ENCODE measurements at regions not wholly inside any gene's neighbourhood (a gene's known extent, or its start where the extent isn't known, plus 50 kb on each side); places are given as distances from the start of the nearest gene placed in this dataset.

DNA sequence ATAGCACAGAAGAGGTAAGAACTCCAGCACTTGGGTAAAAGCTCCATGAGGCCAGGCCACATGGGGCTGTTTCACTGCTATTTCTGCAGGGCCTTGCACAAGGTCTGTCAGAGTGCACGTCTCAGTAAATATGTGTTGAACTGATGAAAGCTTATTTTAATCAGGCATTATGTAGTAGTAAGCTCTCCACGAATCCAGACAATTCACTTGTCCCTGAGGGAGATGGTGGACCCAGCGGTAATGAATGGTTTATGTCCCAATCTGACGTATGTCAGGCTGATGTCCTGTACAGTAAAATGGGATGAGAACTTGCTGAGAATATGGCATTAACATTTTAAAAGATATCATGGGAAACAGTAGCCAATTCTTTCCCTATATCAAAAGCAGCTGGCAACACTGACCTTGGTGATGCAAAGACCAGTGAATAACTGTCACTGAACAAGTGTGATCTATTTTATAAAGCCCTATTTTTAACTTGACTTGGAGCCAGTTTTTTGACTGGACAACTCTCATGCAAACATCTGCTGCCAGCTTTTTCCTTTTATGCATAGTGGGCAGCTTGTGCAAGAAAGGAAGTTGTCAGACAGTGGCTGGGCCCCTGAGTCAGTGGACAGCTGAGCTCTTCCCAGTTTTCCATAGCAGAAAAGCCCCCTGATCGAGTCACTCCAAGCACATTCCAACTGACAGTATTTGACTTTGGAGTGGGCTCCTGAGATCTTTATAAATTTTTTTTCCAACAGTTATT is 519.8 kb upstream of the MDFIC2 start:
- H3K4me1 ChIP-seq (ENCODE audit: control insufficient read depth in 2 of 2, insufficient read depth in 1 of 2, low read depth in 1 of 2, low read length in 2 of 2) = no peaks in the 10 kb centered on the region
- H3K14ac ChIP-seq (ENCODE audit: low read length) = no peak overlapping the region
- H3K9ac ChIP-seq (ENCODE audit: low read depth, low read length, poor library complexity) = no peak overlapping the region
- no peak overlapping the region for H3K18ac ChIP-seq (ENCODE audit: low read length)
- peaks cover 0 to 1% of the 10 kb centered on the region in 2 donors for H3K9me3 ChIP-seq (replicated peaks in 1 of 2; ENCODE audit: control insufficient read depth in 2 of 2, insufficient read depth in 1 of 2, low read depth in 1 of 2, low read length in 2 of 2)
- H3K27ac ChIP-seq (replicated peaks; ENCODE audit: low read length) = no peak overlapping the region
- H2AK5ac ChIP-seq (ENCODE audit: low read depth, low read length) = no peak overlapping the region
- H3K23ac ChIP-seq (ENCODE audit: low read depth, low read length, poor library complexity) = no peak overlapping the region
- no peak overlapping the region for H2BK15ac ChIP-seq (ENCODE audit: low read length)
- H2BK12ac ChIP-seq (ENCODE audit: low read length) = no peak overlapping the region
- H4K91ac ChIP-seq (ENCODE audit: low read depth, low read length, poor library complexity) = no peak overlapping the region
- no peaks in the 10 kb centered on the region for H3K79me1 ChIP-seq (ENCODE audit: low read depth, low read length)
- DNase-seq (ENCODE audit: low spot score) = no peak
- no peak overlapping the region for H3K4me2 ChIP-seq (ENCODE audit: insufficient read depth, low read length, poor library complexity, severe bottlenecking)
- no peak overlapping the region for H2AFZ ChIP-seq (ENCODE audit: low read length)
- no peak overlapping the region for H2BK120ac ChIP-seq (ENCODE audit: low read depth, low read length)
- H3K27me3 ChIP-seq (ENCODE audit: control insufficient read depth in 3 of 3, insufficient read depth in 3 of 3, low read depth in 1 of 3, low read length in 3 of 3) = no peaks in the 10 kb centered on the region
- no peak overlapping the region for H4K8ac ChIP-seq (ENCODE audit: low read depth, low read length)
- no peaks in the 10 kb centered on the region for H3K36me3 ChIP-seq (replicated peaks in 1 of 2; ENCODE audit: control insufficient read depth in 2 of 2, insufficient read depth in 2 of 2, low read length in 2 of 2)
- no CpG with 5 or more reads among the region's 5 CpGs for WGBS, 2 donors (ENCODE audit: extremely low coverage in 2 of 2, insufficient read length in 2 of 2, insufficient replicate concordance in 1 of 2)
- no peak overlapping the region for H3K4ac ChIP-seq (ENCODE audit: low read length)
- H3K4me3 ChIP-seq (ENCODE audit: low read length in 2 of 2) = no peak overlapping the region
- H2BK5ac ChIP-seq (ENCODE audit: low read length) = no peak overlapping the region

DNA sequence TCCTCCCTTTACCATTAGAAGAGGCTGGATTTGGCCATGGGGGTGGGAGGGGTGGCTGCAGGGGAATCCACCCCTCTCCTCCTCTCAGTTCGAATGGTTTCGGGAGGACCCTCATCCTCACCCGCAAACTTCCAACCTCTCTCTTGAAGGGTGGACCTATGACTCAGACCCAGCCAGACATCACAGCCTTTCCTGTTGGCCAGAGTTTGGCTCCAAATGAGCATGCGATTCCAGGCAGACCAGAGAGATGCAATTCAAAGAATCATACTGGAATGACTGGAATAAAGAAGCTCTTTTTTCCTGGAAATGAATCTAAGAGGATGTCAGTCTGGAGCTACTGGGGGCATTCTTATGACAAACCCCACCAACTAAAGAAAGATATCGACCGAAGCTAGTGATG is 516.7 kb upstream of the MDFIC2 start:
- Histone ChIP-seq H3K4me3 (ENCODE audit: low read length in 2 of 2) (no peak overlapping the region), H3K27me3 (ENCODE audit: control insufficient read depth in 3 of 3, insufficient read depth in 3 of 3, low read depth in 1 of 3, low read length in 3 of 3) (no peaks in the 10 kb centered on the region), H3K4ac (ENCODE audit: low read length) (no peak overlapping the region), H2BK15ac (ENCODE audit: low read length) (no peak overlapping the region), H3K4me2 (ENCODE audit: insufficient read depth, low read length, poor library complexity, severe bottlenecking) (no peak overlapping the region), H3K18ac (ENCODE audit: low read length) (no peak overlapping the region), H3K4me1 (ENCODE audit: control insufficient read depth in 2 of 2, insufficient read depth in 1 of 2, low read depth in 1 of 2, low read length in 2 of 2) (no peaks in the 10 kb centered on the region), H4K8ac (ENCODE audit: low read depth, low read length) (no peak overlapping the region), H3K79me1 (ENCODE audit: low read depth, low read length) (no peaks in the 10 kb centered on the region), H4K91ac (ENCODE audit: low read depth, low read length, poor library complexity) (no peak overlapping the region), H3K9ac (ENCODE audit: low read depth, low read length, poor library complexity) (no peak overlapping the region), H2AK5ac (ENCODE audit: low read depth, low read length) (no peak overlapping the region), H2AFZ (ENCODE audit: low read length) (no peak overlapping the region), H3K9me3 (replicated peaks in 1 of 2; ENCODE audit: control insufficient read depth in 2 of 2, insufficient read depth in 1 of 2, low read depth in 1 of 2, low read length in 2 of 2) (no peaks in the 10 kb centered on the region), H3K36me3 (replicated peaks in 1 of 2; ENCODE audit: control insufficient read depth in 2 of 2, insufficient read depth in 2 of 2, low read length in 2 of 2) (no peaks in the 10 kb centered on the region), H2BK12ac (ENCODE audit: low read length) (no peak overlapping the region), H3K27ac (replicated peaks; ENCODE audit: low read length) (no peak overlapping the region), H3K14ac (ENCODE audit: low read length) (no peak overlapping the region), H3K23ac (ENCODE audit: low read depth, low read length, poor library complexity) (no peak overlapping the region), H2BK5ac (ENCODE audit: low read length) (no peak overlapping the region), H2BK120ac (ENCODE audit: low read depth, low read length) (no peak overlapping the region)
- no peak for DNase-seq (ENCODE audit: low spot score)
- WGBS, 2 donors (ENCODE audit: extremely low coverage in 2 of 2, insufficient read length in 2 of 2, insufficient replicate concordance in 1 of 2) = no CpG with 5 or more reads among the region's 6 CpGs

GRCh38 chr3:70824773-70825172 is 512.3 kb upstream of the MDFIC2 start:
- Histone ChIP-seq H2BK12ac (ENCODE audit: low read length) (no peak overlapping the region), H3K14ac (ENCODE audit: low read length) (no peak overlapping the region), H2BK15ac (ENCODE audit: low read length) (no peak overlapping the region), H3K9ac (ENCODE audit: low read depth, low read length, poor library complexity) (no peak overlapping the region), H2AK5ac (ENCODE audit: low read depth, low read length) (no peak overlapping the region), H3K4ac (ENCODE audit: low read length) (no peak overlapping the region), H3K18ac (ENCODE audit: low read length) (no peak overlapping the region), H3K23ac (ENCODE audit: low read depth, low read length, poor library complexity) (no peak overlapping the region), H4K8ac (ENCODE audit: low read depth, low read length) (no peak overlapping the region), H3K4me2 (ENCODE audit: insufficient read depth, low read length, poor library complexity, severe bottlenecking) (no peak overlapping the region), H3K9me3 (replicated peaks in 1 of 2; ENCODE audit: control insufficient read depth in 2 of 2, insufficient read depth in 1 of 2, low read depth in 1 of 2, low read length in 2 of 2) (no peaks in the 10 kb centered on the region), H3K4me1 (ENCODE audit: control insufficient read depth in 2 of 2, insufficient read depth in 1 of 2, low read depth in 1 of 2, low read length in 2 of 2) (no peaks in the 10 kb centered on the region), H3K4me3 (ENCODE audit: low read length in 2 of 2) (no peak overlapping the region), H3K36me3 (replicated peaks in 1 of 2; ENCODE audit: control insufficient read depth in 2 of 2, insufficient read depth in 2 of 2, low read length in 2 of 2) (no peaks in the 10 kb centered on the region), H4K91ac (ENCODE audit: low read depth, low read length, poor library complexity) (no peak overlapping the region), H3K79me1 (ENCODE audit: low read depth, low read length) (no peaks in the 10 kb centered on the region), H3K27ac (replicated peaks; ENCODE audit: low read length) (no peak overlapping the region), H3K27me3 (ENCODE audit: control insufficient read depth in 3 of 3, insufficient read depth in 3 of 3, low read depth in 1 of 3, low read length in 3 of 3) (no peaks in the 10 kb centered on the region), H2BK120ac (ENCODE audit: low read depth, low read length) (no peak overlapping the region), H2BK5ac (ENCODE audit: low read length) (no peak overlapping the region), H2AFZ (ENCODE audit: low read length) (no peak overlapping the region)
- WGBS, 2 donors (ENCODE audit: extremely low coverage in 2 of 2, insufficient read length in 2 of 2, insufficient replicate concordance in 1 of 2) = no CpG with 5 or more reads among the region's 1 CpG
- DNase-seq (ENCODE audit: low spot score) = no peak

DNA sequence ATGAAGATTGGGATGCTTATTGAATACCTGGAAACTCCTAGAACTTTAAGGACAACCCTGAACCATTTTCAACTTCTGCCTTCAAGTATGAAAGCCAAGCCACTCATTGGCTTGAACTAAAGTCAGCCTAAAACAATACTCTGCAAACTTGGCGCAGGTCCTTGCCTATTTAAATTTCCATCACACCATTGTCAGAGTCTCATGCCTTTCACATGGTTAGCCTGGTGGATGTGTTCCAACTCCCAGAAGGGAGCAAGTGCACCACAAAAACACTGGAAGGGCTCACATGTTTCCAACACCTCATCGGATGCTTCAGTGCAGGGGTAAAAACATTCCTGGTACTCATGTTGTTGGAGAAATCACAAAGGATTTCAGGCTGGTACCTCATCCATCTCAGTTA is 511.6 kb upstream of the MDFIC2 start:
- Histone ChIP-seq H2BK12ac (ENCODE audit: low read length) (no peak overlapping the region), H4K8ac (ENCODE audit: low read depth, low read length) (no peak overlapping the region), H2AFZ (ENCODE audit: low read length) (no peak overlapping the region), H3K79me1 (ENCODE audit: low read depth, low read length) (no peaks in the 10 kb centered on the region), H3K23ac (ENCODE audit: low read depth, low read length, poor library complexity) (no peak overlapping the region), H3K27ac (replicated peaks; ENCODE audit: low read length) (no peak overlapping the region), H3K4me2 (ENCODE audit: insufficient read depth, low read length, poor library complexity, severe bottlenecking) (no peak overlapping the region), H2AK5ac (ENCODE audit: low read depth, low read length) (no peak overlapping the region), H3K9ac (ENCODE audit: low read depth, low read length, poor library complexity) (no peak overlapping the region), H2BK5ac (ENCODE audit: low read length) (no peak overlapping the region), H2BK15ac (ENCODE audit: low read length) (no peak overlapping the region), H3K9me3 (replicated peaks in 1 of 2; ENCODE audit: control insufficient read depth in 2 of 2, insufficient read depth in 1 of 2, low read depth in 1 of 2, low read length in 2 of 2) (no peaks in the 10 kb centered on the region), H4K91ac (ENCODE audit: low read depth, low read length, poor library complexity) (no peak overlapping the region), H2BK120ac (ENCODE audit: low read depth, low read length) (no peak overlapping the region), H3K18ac (ENCODE audit: low read length) (no peak overlapping the region), H3K4me1 (ENCODE audit: control insufficient read depth in 2 of 2, insufficient read depth in 1 of 2, low read depth in 1 of 2, low read length in 2 of 2) (no peaks in the 10 kb centered on the region), H3K27me3 (ENCODE audit: control insufficient read depth in 3 of 3, insufficient read depth in 3 of 3, low read depth in 1 of 3, low read length in 3 of 3) (no peaks in the 10 kb centered on the region), H3K4me3 (ENCODE audit: low read length in 2 of 2) (no peak overlapping the region), H3K36me3 (replicated peaks in 1 of 2; ENCODE audit: control insufficient read depth in 2 of 2, insufficient read depth in 2 of 2, low read length in 2 of 2) (no peaks in the 10 kb centered on the region), H3K4ac (ENCODE audit: low read length) (no peak overlapping the region), H3K14ac (ENCODE audit: low read length) (no peak overlapping the region)
- no CpG with 5 or more reads among the region's 2 CpGs for WGBS, 2 donors (ENCODE audit: extremely low coverage in 2 of 2, insufficient read length in 2 of 2, insufficient replicate concordance in 1 of 2)
- no peak for DNase-seq (ENCODE audit: low spot score)
